Heart right ventricle (tissue), 16 donors: ENCODE measurements at regions not wholly inside any gene's neighbourhood (a gene's known extent, or its start where the extent isn't known, plus 50 kb on each side); places are given as distances from the start of the nearest gene placed in this dataset.

Experiments
- ATAC-seq, 8 donors: fragments of 200-7000 bp; cut with Tn5 transposase; one replicate each; pipeline ENCODE4 v1.9.1; 2020; ENCODE audit warnings: mild to moderate bottlenecking in 8 of 8, moderate library complexity in 8 of 8, moderate number of reproducible peaks in 1 of 8
- DNase-seq, 2 donors: peaks; one replicate each; pipeline ENCODE4 v3.0.0-alpha.2; 2020
- H3K27ac ChIP-seq, 10 donors: fragments of 200-600 bp; sonication (generic) in 2 of 10; one replicate each; pipeline versions ENCODE4 v1.5.0 to v1.8.0; 2020 to 2022; ENCODE audit warnings: mild to moderate bottlenecking in 3 of 10
- H3K27me3 ChIP-seq, 7 donors: fragments of 200-600 bp; one replicate each; pipeline ENCODE4 v1.8.0; 2021 to 2022; ENCODE audit warnings: mild to moderate bottlenecking in 2 of 7
- H3K36me3 ChIP-seq, 9 donors: fragments of 200-600 bp; sonication (generic) in 1 of 9; one replicate each; pipeline versions ENCODE4 v1.5.0 to v1.8.0; 2020 to 2022; ENCODE audit warnings: mild to moderate bottlenecking in 2 of 9
- H3K4me1 ChIP-seq, 9 donors: fragments of 200-600 bp; sonication (generic) in 1 of 9; one replicate each; pipeline versions ENCODE4 v1.5.0 to v1.8.0; 2020 to 2022; ENCODE audit warnings: mild to moderate bottlenecking in 4 of 9
- H3K4me3 ChIP-seq, 10 donors: fragments of 200-600 bp; sonication (generic) in 2 of 10; one replicate each; pipeline versions ENCODE4 v1.5.0 to v1.8.0; 2020 to 2022; ENCODE audit warnings: mild to moderate bottlenecking in 7 of 10, moderate library complexity in 2 of 10
- H3K9me3 ChIP-seq, 11 donors: fragments of 200-600 bp in 10 of 11; sonication (generic) in 2 of 11; one replicate each; pipeline versions ENCODE4 v1.5.0 to v1.8.0; 2013 to 2022; ENCODE audit warnings: mild to moderate bottlenecking in 2 of 11, control low read depth in 1 of 11, moderate library complexity in 1 of 11
- WGBS, 2 donors: extraction: QIAGEN DNeasy Blood & Tissue Kit; methylation state at CpG; one replicate each; pipeline ENCODE4 v1.1.7; 2013; ENCODE audit warnings: inconsistent platforms in 1 of 2; 5-methylcytosine and 5-hydroxymethylcytosine counted together
- intact Hi-C, 10 donors: fragments of 100-400 bp; cut with DNase I; formaldehyde crosslinking; loops; one replicate each; pipeline versions ENCODE4 v1.11.1 to v1.14.2; 2022
- TF ChIP-seq, protein P1 (sequence below), 9 donors: fragments of 200-600 bp; sonication (generic) in 2 of 9; IDR thresholded peaks; one replicate each; pipeline versions ENCODE4 v1.5.0 to v1.8.0; 2021 to 2022; ENCODE audit warnings: antibody characterized with exemption in 9 of 9, mild to moderate bottlenecking in 5 of 9, moderate library complexity in 1 of 9
- donor health status: Arrhythmogenic right ventricular cardiomyopathy.
- donor health status: ischemic (EF 13 %, LVEDD 7.1; RV severe dilation, severe dysfunction).
- donor health status: healthy with polysubstance abuse.
- donor health status: DM: no; HTN: yes; CAD: no.
- donor health status: DM: no; HTN: no; CAD: no.
- donor health status: ischemic (EF 25% LVEDD 6.9; RV normal size, moderate dysfunction).
- donor health status: ischemic (EF 25% LVEDD 5.7; RV mildly dilated, moderate dysfunction).
- donor health status: healthy.
- donor health status: DM: yes; HTN: yes; CAD: no.
- donor health status: Ischemic cardiomyopathy.
- donor health status: ischemic (EF 35%, LVEDD 5.7; RV mildly dilated, moderate dysfunction).
- donor health status: nonischemic (EF 11% LVEDD 7.7; RV severe dilation, severe dysfunction).
- donor health status: DM: yes; HTN: yes; CAD: no.
- donor health status: PGD.
- donor health status: ischemic (EF 29% LVEDD 5.4; RV normal size, mild dysfunction).
- donor health status: nonischemic (EF 23%, LVEDD 6.1; RV moderate dilation, normal function).

DNA sequence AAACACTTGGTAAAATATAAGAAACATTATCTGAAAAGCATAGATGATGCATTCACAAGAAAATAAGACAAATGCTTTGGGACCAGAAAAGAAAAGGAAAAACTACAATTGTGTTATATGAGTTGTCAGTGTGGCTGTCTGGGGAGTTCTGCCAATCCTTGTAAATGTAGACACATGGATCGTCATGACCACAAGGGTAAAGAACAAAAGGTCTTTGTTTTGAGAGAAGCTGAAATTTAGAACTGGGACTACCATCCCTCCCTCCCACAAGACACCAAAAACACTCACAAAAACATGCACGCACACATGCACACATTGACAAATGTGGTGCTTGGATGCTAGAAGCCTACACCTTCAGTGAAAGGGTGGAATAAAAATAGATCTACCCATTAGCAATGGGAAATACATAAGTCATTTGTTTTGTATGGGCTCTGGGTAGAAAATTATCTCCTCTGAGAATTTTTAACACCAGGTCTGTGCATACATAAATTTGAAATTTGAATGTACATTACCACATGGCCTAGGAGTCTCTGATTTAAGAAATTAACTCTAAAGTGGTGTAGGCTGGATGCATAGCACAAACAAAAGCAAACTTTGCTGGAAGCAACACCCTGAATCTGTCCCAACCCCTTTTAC is 266.2 kb upstream of the SLC39A10 start:
- DNase-seq (no peak), ATAC-seq (no peak)
- Histone ChIP-seq H3K4me1 (no peaks in the 10 kb centered on the region), H3K27ac (no peak overlapping the region), H3K27me3 (no peaks in the 10 kb centered on the region), H3K9me3 (no peaks in the 10 kb centered on the region), H3K36me3 (no peaks in the 10 kb centered on the region), H3K4me3 (no peak overlapping the region)
- intact Hi-C loops: no loop called here
- 70 to 87% methylated on average over 2 of the region's 2 CpGs for WGBS, 2 donors
- TF ChIP-seq, protein P1, sequence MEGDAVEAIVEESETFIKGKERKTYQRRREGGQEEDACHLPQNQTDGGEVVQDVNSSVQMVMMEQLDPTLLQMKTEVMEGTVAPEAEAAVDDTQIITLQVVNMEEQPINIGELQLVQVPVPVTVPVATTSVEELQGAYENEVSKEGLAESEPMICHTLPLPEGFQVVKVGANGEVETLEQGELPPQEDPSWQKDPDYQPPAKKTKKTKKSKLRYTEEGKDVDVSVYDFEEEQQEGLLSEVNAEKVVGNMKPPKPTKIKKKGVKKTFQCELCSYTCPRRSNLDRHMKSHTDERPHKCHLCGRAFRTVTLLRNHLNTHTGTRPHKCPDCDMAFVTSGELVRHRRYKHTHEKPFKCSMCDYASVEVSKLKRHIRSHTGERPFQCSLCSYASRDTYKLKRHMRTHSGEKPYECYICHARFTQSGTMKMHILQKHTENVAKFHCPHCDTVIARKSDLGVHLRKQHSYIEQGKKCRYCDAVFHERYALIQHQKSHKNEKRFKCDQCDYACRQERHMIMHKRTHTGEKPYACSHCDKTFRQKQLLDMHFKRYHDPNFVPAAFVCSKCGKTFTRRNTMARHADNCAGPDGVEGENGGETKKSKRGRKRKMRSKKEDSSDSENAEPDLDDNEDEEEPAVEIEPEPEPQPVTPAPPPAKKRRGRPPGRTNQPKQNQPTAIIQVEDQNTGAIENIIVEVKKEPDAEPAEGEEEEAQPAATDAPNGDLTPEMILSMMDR (IDR thresholded peaks at IDR 0.05): no peak

DNA sequence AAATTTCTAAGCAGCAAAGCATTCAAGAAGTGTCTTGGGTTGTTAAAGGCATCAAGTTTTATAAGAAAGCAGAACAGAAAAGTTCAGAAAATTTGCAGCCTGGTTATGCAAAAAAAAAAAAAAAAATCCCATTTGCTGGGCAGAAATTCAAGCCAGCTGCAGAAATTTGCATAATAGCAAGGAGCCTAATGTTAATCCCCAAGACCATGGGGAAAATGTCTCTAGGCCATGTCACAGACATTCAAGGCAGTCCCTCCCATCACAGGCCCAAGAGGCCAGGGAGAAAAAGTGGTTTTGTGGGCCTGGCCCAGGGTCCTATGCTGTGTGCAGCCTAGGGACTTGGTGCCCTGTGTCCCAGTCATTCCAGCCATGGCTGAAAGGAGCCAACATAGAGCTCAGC is 269.0 kb upstream of the SLC39A10 start:
- TF ChIP-seq, protein P1 (IDR thresholded peaks at IDR 0.05): no peak
- intact Hi-C loops: no loop called here
- Histone ChIP-seq H3K36me3 (no peaks in the 10 kb centered on the region), H3K4me3 (no peak overlapping the region), H3K4me1 (no peaks in the 10 kb centered on the region), H3K9me3 (no peaks in the 10 kb centered on the region), H3K27ac (no peak overlapping the region), H3K27me3 (no peaks in the 10 kb centered on the region)
- ATAC-seq: no peak
- DNase-seq: no peak

DNA sequence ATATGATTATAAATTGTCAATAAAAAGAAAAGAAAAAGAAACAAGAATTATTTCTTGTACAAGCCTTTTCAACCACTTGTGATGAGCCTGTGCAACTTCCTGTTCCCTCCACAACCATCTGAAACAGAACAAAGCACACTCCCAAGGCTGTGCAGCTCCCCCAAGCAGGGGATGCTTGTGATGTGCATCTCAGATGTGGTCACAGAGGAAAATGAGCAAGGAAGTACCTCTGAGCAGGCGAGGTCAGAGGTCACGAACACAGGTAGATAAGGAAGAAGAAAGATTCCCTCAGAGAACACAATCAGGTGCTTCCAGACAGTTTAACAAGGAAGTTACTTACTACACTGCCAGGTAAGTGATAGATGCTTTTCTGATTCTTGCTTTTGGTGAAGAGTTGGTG is 274.8 kb upstream of the SLC39A10 start:
- H3K4me1 ChIP-seq: no peaks in the 10 kb centered on the region
- ATAC-seq (no peak), DNase-seq (no peak)
- 72 to 78% methylated on average over 2 of the region's 2 CpGs for WGBS, 2 donors
- no peak overlapping the region for H3K4me3 ChIP-seq
- no peaks in the 10 kb centered on the region for H3K9me3 ChIP-seq
- intact Hi-C loops: no loop called here
- TF ChIP-seq, protein P1 (IDR thresholded peaks at IDR 0.05): no peak
- no peak overlapping the region for H3K27ac ChIP-seq
- no peaks in the 10 kb centered on the region for H3K36me3 ChIP-seq
- H3K27me3 ChIP-seq: no peaks in the 10 kb centered on the region

DNA sequence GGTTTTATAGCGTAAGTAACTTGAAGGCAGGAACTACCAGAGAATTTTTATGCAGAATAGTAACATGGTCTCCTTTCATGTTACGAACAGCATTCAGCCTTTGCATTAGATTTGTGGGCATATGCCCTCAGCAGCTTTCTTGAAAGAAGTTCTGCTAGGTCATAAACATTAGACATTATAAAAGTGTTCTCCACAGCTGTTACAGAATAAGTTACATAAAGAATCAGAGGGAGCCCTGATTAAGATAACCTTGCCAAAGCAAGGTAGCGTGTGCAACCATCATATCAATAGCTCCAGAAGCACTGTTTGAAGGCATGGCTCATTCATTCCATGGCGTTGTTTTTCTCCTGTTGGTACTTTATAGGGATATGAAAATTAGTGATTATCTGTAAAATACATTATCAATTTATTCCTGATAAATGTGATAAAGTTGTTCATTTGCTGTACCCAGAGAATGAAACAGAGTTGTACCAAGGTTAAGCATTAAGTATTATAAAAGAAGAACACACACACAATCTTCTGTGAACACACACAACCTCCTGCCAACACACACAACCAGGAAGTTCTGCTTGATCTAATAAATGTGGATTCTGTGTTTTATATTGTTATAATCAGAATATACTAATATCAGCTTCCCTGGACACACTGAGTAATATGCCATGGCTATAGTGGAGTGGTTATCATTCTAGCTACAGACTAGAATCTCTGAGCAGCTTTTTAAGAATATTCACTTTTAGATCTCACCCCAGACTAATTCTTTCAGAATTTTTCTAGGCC is 286.7 kb upstream of the SLC39A10 start:
- Histone ChIP-seq H3K4me3 (no peak overlapping the region), H3K27ac (no peak overlapping the region), H3K36me3 (no peaks in the 10 kb centered on the region), H3K4me1 (no peaks in the 10 kb centered on the region), H3K9me3 (no peaks in the 10 kb centered on the region), H3K27me3 (no peaks in the 10 kb centered on the region)
- intact Hi-C loops: no loop called here
- no peak for ATAC-seq
- no peak for DNase-seq
- 92 to 98% methylated on average over 4 of the region's 4 CpGs for WGBS, 2 donors
- TF ChIP-seq, protein P1 (IDR thresholded peaks at IDR 0.05): no peak
